ENCODE measurements at regions not wholly inside any gene's neighbourhood (a gene's known extent, or its start where the extent isn't known, plus 50 kb on each side); places are given as distances from the start of the nearest gene placed in this dataset.
A peak's percentile ranks its signal among the peaks of the same experiment; 100 is the strongest.

DNA sequence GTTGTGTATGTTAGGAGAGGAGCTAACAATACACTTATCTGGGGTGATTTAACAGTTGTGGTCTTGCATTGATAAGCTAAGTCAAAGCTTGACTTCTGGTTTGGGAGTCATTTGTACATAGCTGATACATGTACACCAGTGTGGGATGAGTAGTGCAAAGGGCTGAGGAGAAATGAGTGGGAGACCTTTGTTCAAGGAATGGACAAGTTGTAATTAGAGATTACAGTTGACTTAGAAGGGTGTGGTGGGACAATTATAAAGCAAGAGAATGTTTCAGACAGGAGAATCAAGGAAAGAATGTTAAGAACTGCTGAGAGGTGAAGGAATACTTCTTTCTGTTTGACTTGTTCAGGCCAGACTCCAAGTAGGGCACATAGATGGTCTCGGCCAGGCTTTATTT, 209.7 kb upstream of the STEAP4 start:
- no peak for DNase-seq (ENCODE audit: low read depth)
- no peak overlapping the region for H3K4me3 ChIP-seq (ENCODE audit: low read length)
- TF ChIP-seq, protein P1, sequence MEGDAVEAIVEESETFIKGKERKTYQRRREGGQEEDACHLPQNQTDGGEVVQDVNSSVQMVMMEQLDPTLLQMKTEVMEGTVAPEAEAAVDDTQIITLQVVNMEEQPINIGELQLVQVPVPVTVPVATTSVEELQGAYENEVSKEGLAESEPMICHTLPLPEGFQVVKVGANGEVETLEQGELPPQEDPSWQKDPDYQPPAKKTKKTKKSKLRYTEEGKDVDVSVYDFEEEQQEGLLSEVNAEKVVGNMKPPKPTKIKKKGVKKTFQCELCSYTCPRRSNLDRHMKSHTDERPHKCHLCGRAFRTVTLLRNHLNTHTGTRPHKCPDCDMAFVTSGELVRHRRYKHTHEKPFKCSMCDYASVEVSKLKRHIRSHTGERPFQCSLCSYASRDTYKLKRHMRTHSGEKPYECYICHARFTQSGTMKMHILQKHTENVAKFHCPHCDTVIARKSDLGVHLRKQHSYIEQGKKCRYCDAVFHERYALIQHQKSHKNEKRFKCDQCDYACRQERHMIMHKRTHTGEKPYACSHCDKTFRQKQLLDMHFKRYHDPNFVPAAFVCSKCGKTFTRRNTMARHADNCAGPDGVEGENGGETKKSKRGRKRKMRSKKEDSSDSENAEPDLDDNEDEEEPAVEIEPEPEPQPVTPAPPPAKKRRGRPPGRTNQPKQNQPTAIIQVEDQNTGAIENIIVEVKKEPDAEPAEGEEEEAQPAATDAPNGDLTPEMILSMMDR (conservative IDR thresholded peaks at IDR 0.05; ENCODE audit: low read depth, low read length): no peak

DNA sequence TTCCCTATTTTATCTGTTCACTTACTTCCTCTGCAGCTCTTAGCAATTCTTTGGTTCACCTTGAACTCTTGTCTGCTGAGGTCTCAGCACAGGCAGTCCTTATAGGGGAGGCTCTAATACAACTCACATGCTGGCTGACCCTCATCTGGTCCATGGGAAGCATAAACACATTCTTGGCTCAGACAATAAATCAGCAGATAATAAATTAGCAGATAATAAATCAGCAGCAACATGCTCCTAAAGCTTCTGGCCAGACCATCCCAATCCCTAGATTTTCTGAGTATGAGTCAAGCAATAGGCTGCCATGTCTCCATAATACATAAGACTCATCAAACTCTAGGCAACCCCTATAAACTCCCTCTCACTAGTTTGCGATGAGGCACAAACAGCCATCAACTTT, 208.6 kb upstream of the STEAP4 start:
- DNase-seq (ENCODE audit: low read depth): no peak
- TF ChIP-seq, protein P1 (conservative IDR thresholded peaks at IDR 0.05; ENCODE audit: low read depth, low read length): no peak
- H3K4me3 ChIP-seq (ENCODE audit: low read length): no peak overlapping the region

DNA sequence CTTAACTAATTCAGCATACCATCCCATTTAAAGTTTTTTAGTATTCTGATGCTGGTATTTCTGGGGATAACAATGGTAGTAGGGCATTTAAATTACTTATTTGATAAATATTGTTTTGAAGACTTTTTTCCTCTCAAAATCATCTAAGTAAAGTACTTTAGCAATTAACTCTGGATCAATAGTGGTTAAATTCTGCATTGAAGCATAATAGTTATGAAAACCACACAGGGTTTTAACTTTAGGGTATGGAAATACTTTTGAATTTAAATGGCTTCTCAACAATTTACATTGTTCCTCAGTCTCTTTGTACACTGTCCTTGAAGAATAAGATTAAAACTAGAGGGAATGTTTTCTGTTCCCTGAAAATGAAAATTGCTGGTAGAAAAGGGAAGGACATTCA, 202.6 kb upstream of the STEAP4 start:
- no peak for DNase-seq (ENCODE audit: low read depth)
- TF ChIP-seq, protein P1 (conservative IDR thresholded peaks at IDR 0.05; ENCODE audit: low read depth, low read length): no peak
- H3K4me3 ChIP-seq (ENCODE audit: low read length): no peak overlapping the region

DNA sequence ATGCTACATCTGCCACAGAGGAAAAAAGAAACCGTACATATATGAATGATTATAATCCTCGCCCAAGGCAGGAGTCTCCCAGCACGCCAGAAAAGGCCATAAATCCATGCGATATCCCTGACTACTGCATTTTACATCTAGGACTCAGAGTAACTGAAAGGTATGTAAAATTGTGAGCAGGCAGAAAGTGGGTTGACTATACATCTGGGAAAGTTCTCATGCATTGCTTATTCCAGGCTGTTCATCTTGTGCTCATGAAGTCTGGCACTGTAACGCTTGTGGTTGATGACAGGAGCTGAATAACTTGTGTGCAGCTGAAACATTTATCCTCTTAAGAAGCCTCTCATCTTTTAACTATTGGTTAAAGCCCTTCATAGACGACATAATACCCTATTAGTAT, 193.4 kb upstream of the STEAP4 start:
- DNase-seq (ENCODE audit: low read depth): peak; percentile 53
- TF ChIP-seq, protein P1 (conservative IDR thresholded peaks at IDR 0.05; ENCODE audit: low read depth, low read length): no peak

DNA sequence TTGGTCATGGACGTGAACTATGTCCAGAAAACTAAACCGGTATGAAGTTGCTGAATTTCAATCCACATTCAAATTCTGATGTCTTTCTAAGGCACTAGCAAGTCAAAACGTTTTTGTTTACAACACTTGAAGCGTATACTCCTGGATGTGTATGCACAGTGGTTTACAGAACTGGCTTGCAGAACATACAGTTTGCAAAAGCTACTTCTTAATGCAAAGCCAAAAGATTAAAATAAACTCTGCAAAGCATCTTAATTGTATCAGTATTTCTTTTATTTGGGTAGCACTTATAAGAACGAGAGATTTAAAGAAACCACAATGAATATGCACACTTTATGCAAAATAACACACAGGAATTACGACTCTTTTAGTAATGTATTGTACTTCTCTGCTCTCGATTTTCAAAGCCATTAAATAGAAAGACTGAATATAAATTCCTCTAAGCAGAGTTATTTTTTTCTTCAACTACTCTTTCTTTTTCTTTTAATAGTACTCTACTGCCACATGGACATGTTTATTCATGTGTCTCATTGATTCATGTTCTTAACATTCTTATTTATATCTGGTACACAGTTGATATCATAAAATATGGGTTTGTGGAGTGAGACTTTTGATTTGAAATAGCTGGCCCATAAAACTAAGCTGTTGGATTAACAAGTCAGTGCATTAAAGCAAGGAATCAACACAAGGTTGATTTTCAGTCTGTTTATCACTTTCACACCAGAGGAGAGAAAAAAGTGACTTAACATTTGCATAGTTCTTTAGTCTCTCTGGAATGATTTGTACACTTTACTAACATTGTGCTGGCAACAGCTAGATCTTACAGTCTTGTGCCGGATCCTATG, 189.4 kb upstream of the STEAP4 start:
- TF ChIP-seq, protein P1 (conservative IDR thresholded peaks at IDR 0.05; ENCODE audit: low read depth, low read length): no peak
- H3K4me3 ChIP-seq (ENCODE audit: low read length): no peak overlapping the region
- DNase-seq (ENCODE audit: low read depth): no peak

More for the DNA sequence above, 193.4 kb upstream of the STEAP4 start:
- no peak overlapping the region for H3K4me3 ChIP-seq (ENCODE audit: low read length)

DNA sequence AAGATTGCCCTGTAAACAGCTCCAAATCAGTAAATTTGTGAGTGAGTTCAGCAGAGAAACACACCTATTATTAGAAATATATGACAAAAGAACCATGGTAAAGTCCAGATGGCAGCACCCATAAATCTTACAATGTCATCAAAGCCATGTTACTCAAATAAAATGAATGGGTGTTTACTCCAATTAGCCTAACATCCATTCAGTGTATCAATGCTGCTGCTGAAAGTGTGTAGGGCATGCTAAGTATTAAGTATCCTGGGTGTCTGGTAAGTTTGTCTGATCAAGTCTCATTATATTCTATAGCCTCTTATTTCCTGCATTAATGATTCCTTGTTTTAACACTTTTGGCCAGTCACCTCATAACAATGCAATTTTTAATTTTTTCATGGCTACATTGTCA, 185.5 kb upstream of the STEAP4 start:
- TF ChIP-seq, protein P1 (conservative IDR thresholded peaks at IDR 0.05; ENCODE audit: low read depth, low read length): no peak
- DNase-seq (ENCODE audit: low read depth): no peak
- no peak overlapping the region for H3K4me3 ChIP-seq (ENCODE audit: low read length)

DNA sequence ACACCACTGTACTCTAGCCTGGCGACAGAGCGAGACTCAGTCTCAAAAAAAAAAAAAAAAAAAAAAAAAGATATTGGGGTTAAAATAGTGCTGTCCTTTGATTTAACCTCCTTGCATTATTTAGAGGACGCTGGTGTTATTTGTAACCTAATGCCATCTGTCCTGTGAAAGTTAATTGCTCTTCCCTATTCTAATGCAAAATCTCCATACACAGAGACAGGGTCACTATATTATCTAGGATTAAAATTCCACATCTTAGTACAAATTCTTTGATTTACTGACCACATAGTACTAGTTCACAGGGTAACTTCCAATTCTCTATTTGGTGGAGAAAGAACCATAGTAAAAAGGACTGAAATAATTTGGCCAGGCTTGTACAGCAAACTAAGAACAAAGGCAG, 184.2 kb upstream of the STEAP4 start:
- no peak for DNase-seq (ENCODE audit: low read depth)
- TF ChIP-seq, protein P1 (conservative IDR thresholded peaks at IDR 0.05; ENCODE audit: low read depth, low read length): no peak
- H3K4me3 ChIP-seq (ENCODE audit: low read length): no peak overlapping the region

All from retinal pigment epithelial cell (primary cell).